ENCODE measurements at regions not wholly inside any gene's neighbourhood (a gene's known extent, or its start where the extent isn't known, plus 50 kb on each side); places are given as distances from the start of the nearest gene placed in this dataset.

- H3K9me3 ChIP-seq (ENCODE audit: control insufficient read depth, low read length), result no peaks in the 10 kb centered on the region
- H3K9ac ChIP-seq (ENCODE audit: low read length), result no peak overlapping the region
- no peaks in the 10 kb centered on the region for H3K4me1 ChIP-seq (ENCODE audit: control insufficient read depth, insufficient read depth, low read length)
- H3K27me3 ChIP-seq (ENCODE audit: control insufficient read depth, insufficient read depth, low read length), result no peaks in the 10 kb centered on the region
- H3K4me3 ChIP-seq (ENCODE audit: low read length), result no peak overlapping the region
- H3K36me3 ChIP-seq (ENCODE audit: control insufficient read depth, insufficient read depth, low read length), result no peaks in the 10 kb centered on the region
Measured at GRCh38 chr2:238703053-238703415, 144.9 kb upstream of the TWIST2 start.

- H3K4me1 ChIP-seq (ENCODE audit: control insufficient read depth, insufficient read depth, low read length), result no peaks in the 10 kb centered on the region
- no peak overlapping the region for H3K4me3 ChIP-seq (ENCODE audit: low read length)
- no peaks in the 10 kb centered on the region for H3K27me3 ChIP-seq (ENCODE audit: control insufficient read depth, insufficient read depth, low read length)
- H3K9me3 ChIP-seq (ENCODE audit: control insufficient read depth, low read length), result no peaks in the 10 kb centered on the region
- no peak overlapping the region for H3K9ac ChIP-seq (ENCODE audit: low read length)
- no peaks in the 10 kb centered on the region for H3K36me3 ChIP-seq (ENCODE audit: control insufficient read depth, insufficient read depth, low read length)
Measured at GRCh38 chr2:238703436-238703835, 144.4 kb upstream of the TWIST2 start.

GRCh38 chr2:238704471-238705225 is 143.2 kb upstream of the TWIST2 start:
- no peaks in the 10 kb centered on the region for H3K9me3 ChIP-seq (ENCODE audit: control insufficient read depth, low read length)
- no peak overlapping the region for H3K4me3 ChIP-seq (ENCODE audit: low read length)
- no peaks in the 10 kb centered on the region for H3K4me1 ChIP-seq (ENCODE audit: control insufficient read depth, insufficient read depth, low read length)
- H3K27me3 ChIP-seq (ENCODE audit: control insufficient read depth, insufficient read depth, low read length), result no peaks in the 10 kb centered on the region
- no peak overlapping the region for H3K9ac ChIP-seq (ENCODE audit: low read length)
- H3K36me3 ChIP-seq (ENCODE audit: control insufficient read depth, insufficient read depth, low read length), result no peaks in the 10 kb centered on the region

- no peaks in the 10 kb centered on the region for H3K4me1 ChIP-seq (ENCODE audit: control insufficient read depth, insufficient read depth, low read length)
- H3K4me3 ChIP-seq (ENCODE audit: low read length), result no peak overlapping the region
- H3K9me3 ChIP-seq (ENCODE audit: control insufficient read depth, low read length), result no peaks in the 10 kb centered on the region
- no peaks in the 10 kb centered on the region for H3K36me3 ChIP-seq (ENCODE audit: control insufficient read depth, insufficient read depth, low read length)
- H3K9ac ChIP-seq (ENCODE audit: low read length), result no peak overlapping the region
- no peaks in the 10 kb centered on the region for H3K27me3 ChIP-seq (ENCODE audit: control insufficient read depth, insufficient read depth, low read length)
Measured at GRCh38 chr2:238706163-238706562, 141.7 kb upstream of the TWIST2 start.

DNA sequence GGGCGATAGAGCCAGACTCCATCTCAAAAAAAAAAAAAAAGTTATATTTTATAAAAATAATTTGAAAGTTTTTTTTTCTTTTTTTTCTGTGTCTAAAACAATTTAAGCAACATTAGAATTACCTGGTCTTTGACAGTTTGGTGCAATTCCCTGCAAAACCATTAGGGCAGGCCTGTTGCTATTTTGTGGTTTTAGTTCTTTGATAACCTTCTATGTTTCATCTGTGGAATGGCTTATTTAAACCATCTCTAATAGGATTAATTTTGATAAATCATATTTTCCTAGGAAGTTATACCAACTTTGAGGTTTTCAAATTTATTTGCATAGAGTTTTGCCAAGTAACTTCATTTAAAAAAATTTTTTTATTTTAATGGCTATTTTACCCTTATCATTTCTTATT is 141.2 kb upstream of the TWIST2 start:
- no peak overlapping the region for H3K4me3 ChIP-seq (ENCODE audit: low read length)
- no peaks in the 10 kb centered on the region for H3K9me3 ChIP-seq (ENCODE audit: control insufficient read depth, low read length)
- H3K9ac ChIP-seq (ENCODE audit: low read length), result no peak overlapping the region
- H3K36me3 ChIP-seq (ENCODE audit: control insufficient read depth, insufficient read depth, low read length), result no peaks in the 10 kb centered on the region
- no peaks in the 10 kb centered on the region for H3K27me3 ChIP-seq (ENCODE audit: control insufficient read depth, insufficient read depth, low read length)
- H3K4me1 ChIP-seq (ENCODE audit: control insufficient read depth, insufficient read depth, low read length), result no peaks in the 10 kb centered on the region

DNA sequence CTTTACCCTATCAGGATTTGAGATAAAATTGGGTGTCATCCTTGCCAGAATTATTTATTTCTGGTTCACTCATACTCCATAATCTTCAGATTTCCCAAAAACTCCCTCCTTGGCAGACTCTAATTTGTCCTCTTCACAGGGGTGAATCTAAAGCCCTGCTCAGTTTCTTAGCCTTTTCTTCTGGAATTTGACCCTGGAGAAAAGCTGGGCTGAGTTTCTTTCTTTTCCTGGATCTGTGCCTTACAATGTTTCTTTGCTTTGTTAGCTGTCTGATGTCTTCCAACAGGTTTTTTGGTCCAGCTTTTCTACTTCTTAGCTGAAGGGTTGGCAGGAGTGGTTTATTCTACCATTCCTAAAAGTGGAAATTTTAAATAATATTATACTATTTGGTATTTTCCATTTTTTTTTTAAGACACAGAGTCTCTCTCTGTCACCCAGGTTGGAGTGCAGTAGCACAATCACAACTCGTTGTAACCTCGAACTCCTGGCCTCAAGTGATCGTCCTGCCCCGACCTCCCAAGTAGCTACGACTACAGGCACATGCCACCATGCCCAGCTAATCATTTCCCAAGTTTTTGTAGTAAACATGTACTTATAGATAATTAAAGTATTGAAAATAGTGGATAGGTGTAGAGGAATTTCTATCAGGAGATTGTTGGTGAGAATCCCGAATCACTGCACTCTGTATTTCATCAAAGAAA is 138.4 kb upstream of the TWIST2 start:
- Histone ChIP-seq H3K4me3 (ENCODE audit: low read length) (no peak overlapping the region), H3K4me1 (ENCODE audit: control insufficient read depth, insufficient read depth, low read length) (no peaks in the 10 kb centered on the region), H3K36me3 (ENCODE audit: control insufficient read depth, insufficient read depth, low read length) (no peaks in the 10 kb centered on the region), H3K9ac (ENCODE audit: low read length) (no peak overlapping the region), H3K27me3 (ENCODE audit: control insufficient read depth, insufficient read depth, low read length) (no peaks in the 10 kb centered on the region), H3K9me3 (ENCODE audit: control insufficient read depth, low read length) (no peaks in the 10 kb centered on the region)

GRCh38 chr2:238710032-238710735 is 137.7 kb upstream of the TWIST2 start:
- H3K27me3 ChIP-seq (ENCODE audit: control insufficient read depth, insufficient read depth, low read length), result no peaks in the 10 kb centered on the region
- H3K9me3 ChIP-seq (ENCODE audit: control insufficient read depth, low read length), result no peaks in the 10 kb centered on the region
- no peak overlapping the region for H3K9ac ChIP-seq (ENCODE audit: low read length)
- no peaks in the 10 kb centered on the region for H3K36me3 ChIP-seq (ENCODE audit: control insufficient read depth, insufficient read depth, low read length)
- no peak overlapping the region for H3K4me3 ChIP-seq (ENCODE audit: low read length)
- no peaks in the 10 kb centered on the region for H3K4me1 ChIP-seq (ENCODE audit: control insufficient read depth, insufficient read depth, low read length)

DNA sequence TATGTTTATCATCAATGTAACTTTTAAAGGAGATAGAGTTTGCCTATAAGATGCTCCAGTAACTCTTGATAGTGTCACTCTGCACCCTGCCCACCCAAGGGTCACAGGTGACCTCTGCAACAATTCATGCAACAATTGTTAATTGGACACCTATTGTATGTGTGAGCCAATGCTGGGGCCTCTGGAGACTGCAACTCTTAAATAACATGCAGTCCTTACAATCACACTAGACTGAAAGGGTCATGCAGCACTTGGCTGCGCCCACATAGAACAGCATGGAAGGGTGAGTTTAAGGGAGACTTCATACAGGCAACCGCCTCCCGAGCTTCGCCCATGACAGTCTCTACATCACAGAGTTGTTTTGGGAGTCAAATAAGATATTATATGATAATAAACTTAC is 137.1 kb upstream of the TWIST2 start:
- no peaks in the 10 kb centered on the region for H3K4me1 ChIP-seq (ENCODE audit: control insufficient read depth, insufficient read depth, low read length)

DNA sequence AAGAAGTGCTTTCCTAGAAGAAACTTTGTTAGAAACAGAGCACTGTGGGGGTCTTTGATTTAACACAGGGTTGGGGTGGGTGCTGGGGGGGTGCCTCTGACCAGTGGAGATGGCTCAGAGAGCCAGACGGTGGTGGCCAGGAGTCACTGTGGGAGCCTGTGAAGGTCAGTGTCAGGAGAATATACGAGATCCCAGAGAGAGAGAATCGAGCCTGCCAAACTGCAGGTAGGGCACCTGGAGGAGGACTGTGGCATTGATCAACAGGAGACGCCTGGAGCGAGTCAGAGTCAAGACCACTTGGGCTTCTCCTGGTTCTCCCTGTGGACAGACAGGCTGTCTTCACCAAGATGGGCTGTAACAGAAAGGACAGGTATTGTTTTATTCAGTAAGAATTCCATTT is 136.5 kb upstream of the TWIST2 start:
- Histone ChIP-seq H3K4me1 (ENCODE audit: control insufficient read depth, insufficient read depth, low read length) (no peaks in the 10 kb centered on the region), H3K9me3 (ENCODE audit: control insufficient read depth, low read length) (no peaks in the 10 kb centered on the region), H3K4me3 (ENCODE audit: low read length) (no peak overlapping the region), H3K36me3 (ENCODE audit: control insufficient read depth, insufficient read depth, low read length) (no peaks in the 10 kb centered on the region), H3K27me3 (ENCODE audit: control insufficient read depth, insufficient read depth, low read length) (no peaks in the 10 kb centered on the region), H3K9ac (ENCODE audit: low read length) (no peak overlapping the region)

More for the DNA sequence above, 137.1 kb upstream of the TWIST2 start:
- Histone ChIP-seq H3K9me3 (ENCODE audit: control insufficient read depth, low read length) (no peaks in the 10 kb centered on the region), H3K9ac (ENCODE audit: low read length) (no peak overlapping the region), H3K27me3 (ENCODE audit: control insufficient read depth, insufficient read depth, low read length) (no peaks in the 10 kb centered on the region), H3K4me3 (ENCODE audit: low read length) (no peak overlapping the region), H3K36me3 (ENCODE audit: control insufficient read depth, insufficient read depth, low read length) (no peaks in the 10 kb centered on the region)

- no peaks in the 10 kb centered on the region for H3K4me1 ChIP-seq (ENCODE audit: control insufficient read depth, insufficient read depth, low read length)
- no peak overlapping the region for H3K4me3 ChIP-seq (ENCODE audit: low read length)
- H3K27me3 ChIP-seq (ENCODE audit: control insufficient read depth, insufficient read depth, low read length), result no peaks in the 10 kb centered on the region
- no peak overlapping the region for H3K9ac ChIP-seq (ENCODE audit: low read length)
- no peaks in the 10 kb centered on the region for H3K9me3 ChIP-seq (ENCODE audit: control insufficient read depth, low read length)
- no peaks in the 10 kb centered on the region for H3K36me3 ChIP-seq (ENCODE audit: control insufficient read depth, insufficient read depth, low read length)
Measured at GRCh38 chr2:238712011-238712410, 135.9 kb upstream of the TWIST2 start.

GRCh38 chr2:238713198-238713826 is 134.6 kb upstream of the TWIST2 start:
- Histone ChIP-seq H3K9me3 (ENCODE audit: control insufficient read depth, low read length) (no peaks in the 10 kb centered on the region), H3K36me3 (ENCODE audit: control insufficient read depth, insufficient read depth, low read length) (no peaks in the 10 kb centered on the region), H3K27me3 (ENCODE audit: control insufficient read depth, insufficient read depth, low read length) (no peaks in the 10 kb centered on the region), H3K4me3 (ENCODE audit: low read length) (no peak overlapping the region), H3K9ac (ENCODE audit: low read length) (no peak overlapping the region), H3K4me1 (ENCODE audit: control insufficient read depth, insufficient read depth, low read length) (no peaks in the 10 kb centered on the region)

- Histone ChIP-seq H3K4me1 (ENCODE audit: control insufficient read depth, insufficient read depth, low read length) (no peaks in the 10 kb centered on the region), H3K9me3 (ENCODE audit: control insufficient read depth, low read length) (no peaks in the 10 kb centered on the region), H3K27me3 (ENCODE audit: control insufficient read depth, insufficient read depth, low read length) (no peaks in the 10 kb centered on the region), H3K9ac (ENCODE audit: low read length) (no peak overlapping the region), H3K4me3 (ENCODE audit: low read length) (no peak overlapping the region), H3K36me3 (ENCODE audit: control insufficient read depth, insufficient read depth, low read length) (no peaks in the 10 kb centered on the region)
Measured at GRCh38 chr2:238714038-238714528, 133.8 kb upstream of the TWIST2 start.

Data from mucosa of stomach (tissue), 1 donor.